Nephron progenitor cell (in vitro differentiated cells): ENCODE measurements at regions not wholly inside any gene's neighbourhood (a gene's known extent, or its start where the extent isn't known, plus 50 kb on each side); places are given as distances from the start of the nearest gene placed in this dataset.

Source experiments
- DNase-seq: peaks from one replicate; pipeline ENCODE4 v3.0.0; 2021
- H3K27ac Mint-ChIP-seq: 2 replicates; pipeline ENCODE4 v1.8.0; 2021; ENCODE audit warnings: mild to moderate bottlenecking, moderate library complexity, mixed read lengths
- H3K27me3 Mint-ChIP-seq: 2 replicates; pipeline ENCODE4 v1.8.0; 2021; ENCODE audit warnings: mild to moderate bottlenecking, low read depth, mixed read lengths; ENCODE audit not compliant: poor library complexity
- H3K36me3 Mint-ChIP-seq: 2 replicates; pipeline ENCODE4 v1.8.0; 2021; ENCODE audit warnings: low read depth, mixed read lengths
- H3K4me1 Mint-ChIP-seq: 2 replicates; pipeline ENCODE4 v1.8.0; 2021; ENCODE audit warnings: mixed read lengths
- H3K4me3 Mint-ChIP-seq: 2 replicates; pipeline ENCODE4 v1.8.0; 2021; ENCODE audit warnings: mild to moderate bottlenecking, moderate library complexity, mixed read lengths
- H3K9me3 Mint-ChIP-seq: 2 replicates; pipeline ENCODE4 v1.8.0; 2021; ENCODE audit warnings: mild to moderate bottlenecking, moderate library complexity, mixed read lengths
- CTCF ChIP-seq: fragments of 200-600 bp; sonication (generic); IDR thresholded peaks from 2 replicates; pipeline ENCODE4 v1.5.0; 2021; ENCODE audit warnings: antibody characterized with exemption

GRCh38 chr13:84566780-84567179, 684.5 kb upstream of the SLITRK1 start:
- H3K27ac Mint-ChIP-seq = no peak overlapping the region
- no peak for DNase-seq
- no peaks in the 10 kb centered on the region for H3K4me1 Mint-ChIP-seq
- no peaks in the 10 kb centered on the region for H3K9me3 Mint-ChIP-seq
- H3K36me3 Mint-ChIP-seq = no peaks in the 10 kb centered on the region
- no peak for TF ChIP-seq CTCF
- no peak overlapping the region for H3K4me3 Mint-ChIP-seq
- no peaks in the 10 kb centered on the region for H3K27me3 Mint-ChIP-seq

GRCh38 chr13:84563611-84564010, 681.3 kb upstream of the SLITRK1 start:
- no peak overlapping the region for H3K4me3 Mint-ChIP-seq
- H3K27ac Mint-ChIP-seq = no peak overlapping the region
- H3K4me1 Mint-ChIP-seq = no peaks in the 10 kb centered on the region
- no peaks in the 10 kb centered on the region for H3K27me3 Mint-ChIP-seq
- peaks cover 11% of the 10 kb centered on the region for H3K9me3 Mint-ChIP-seq
- H3K36me3 Mint-ChIP-seq = no peaks in the 10 kb centered on the region
- no peak for DNase-seq
- no peak for TF ChIP-seq CTCF

GRCh38 chr13:84553227-84553626, 671.0 kb upstream of the SLITRK1 start:
- no peaks in the 10 kb centered on the region for H3K36me3 Mint-ChIP-seq
- H3K9me3 Mint-ChIP-seq = no peaks in the 10 kb centered on the region
- DNase-seq = no peak
- H3K27ac Mint-ChIP-seq = no peak overlapping the region
- no peak for TF ChIP-seq CTCF
- peaks cover 6% of the 10 kb centered on the region for H3K4me1 Mint-ChIP-seq
- no peaks in the 10 kb centered on the region for H3K27me3 Mint-ChIP-seq
- H3K4me3 Mint-ChIP-seq = no peak overlapping the region

- Mint-ChIP-seq H3K4me1 (peaks cover 8% of the 10 kb centered on the region), H3K36me3 (no peaks in the 10 kb centered on the region)
- no peak for TF ChIP-seq CTCF
Measured at GRCh38 chr13:84543962-84544361, 661.7 kb upstream of the SLITRK1 start.

GRCh38 chr13:84542348-84542747, 660.1 kb upstream of the SLITRK1 start:
- H3K4me3 Mint-ChIP-seq = no peak overlapping the region
- DNase-seq = no peak
- no peaks in the 10 kb centered on the region for H3K36me3 Mint-ChIP-seq
- H3K9me3 Mint-ChIP-seq = no peaks in the 10 kb centered on the region
- no peak for TF ChIP-seq CTCF
- peaks cover 8% of the 10 kb centered on the region for H3K4me1 Mint-ChIP-seq
- H3K27ac Mint-ChIP-seq = no peak overlapping the region
- no peaks in the 10 kb centered on the region for H3K27me3 Mint-ChIP-seq

More at GRCh38 chr13:84543962-84544361, 661.7 kb upstream of the SLITRK1 start:
- DNase-seq = no peak
- Mint-ChIP-seq H3K9me3 (no peaks in the 10 kb centered on the region), H3K27ac (no peak overlapping the region), H3K27me3 (no peaks in the 10 kb centered on the region), H3K4me3 (no peak overlapping the region)

GRCh38 chr13:84536906-84537305, 654.6 kb upstream of the SLITRK1 start:
- no peak for DNase-seq
- no peak overlapping the region for H3K4me3 Mint-ChIP-seq
- no peaks in the 10 kb centered on the region for H3K27me3 Mint-ChIP-seq
- H3K36me3 Mint-ChIP-seq = no peaks in the 10 kb centered on the region
- H3K27ac Mint-ChIP-seq = no peak overlapping the region
- no peaks in the 10 kb centered on the region for H3K4me1 Mint-ChIP-seq
- H3K9me3 Mint-ChIP-seq = no peaks in the 10 kb centered on the region
- TF ChIP-seq CTCF = no peak
